ENCODE measurements at regions not wholly inside any gene's neighbourhood (a gene's known extent, or its start where the extent isn't known, plus 50 kb on each side); places are given as distances from the start of the nearest gene placed in this dataset. TPM values are rescaled to one million over a fixed set of nuclear protein-coding genes. Genes with fewer than 3 reads are reported as not detected.

DNA sequence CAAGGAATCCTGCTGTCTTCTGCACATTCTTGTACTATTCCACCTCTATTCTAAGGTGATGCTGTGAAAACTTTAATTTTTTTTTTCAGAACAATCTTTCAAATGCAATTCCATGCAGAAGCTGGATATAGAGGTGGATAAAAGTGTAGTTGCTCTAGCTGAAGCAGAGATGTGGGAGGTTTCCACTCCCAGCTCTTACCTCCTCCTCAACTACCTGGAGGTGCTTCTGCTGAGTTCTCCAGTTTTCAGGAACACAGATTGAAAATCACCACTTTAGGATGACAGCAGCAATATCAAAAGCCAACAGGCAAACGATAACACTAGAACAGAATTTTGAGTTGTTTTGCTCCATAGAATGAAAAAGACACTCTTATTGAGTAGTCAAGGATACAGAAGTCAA is 51.1 kb upstream of the FAM98A start:
- ChIA-PET CTCF (interaction anchor here (0.7 kb wide), 1 partner anchor 1492 kb away, joined by 3 read pairs; no protein-coding TSS in a partner anchor), POLR2A (no interaction called here)
- Mint-ChIP-seq H3K9me3 (no peaks in the 10 kb centered on the region), H3K27me3 (peaks cover 3% of the 10 kb centered on the region), H3K27ac (no peak overlapping the region), H3K36me3 (ENCODE audit: low read depth) (no peaks in the 10 kb centered on the region), H3K4me3 (no peak overlapping the region), H3K4me1 (no peaks in the 10 kb centered on the region)
- no peak for DNase-seq

Small RNAs in the stretch of these regions (microRNA-seq; reads per million reads assigned to microRNA genes)
- gene MIR548AD (ENCODE audit: borderline microRNAs expressed, borderline replicate concordance) = not detected

All from activated CD4-positive, alpha-beta T cell treated with anti-CD3 and anti-CD28 coated beads, Interleukin-2, amount 10 ng/mL, durations not matched to agents 7 days and 5 days (primary cell).